ENCODE measurements at regions not wholly inside any gene's neighbourhood (a gene's known extent, or its start where the extent isn't known, plus 50 kb on each side); places are given as distances from the start of the nearest gene placed in this dataset.

- H3K4me3 ChIP-seq (ENCODE audit: low read depth, low read length): no peak overlapping the region
- no peak for DNase-seq (ENCODE audit: low read depth)
- TF ChIP-seq MYC (IDR thresholded peaks at IDR 0.05; ENCODE audit: low read depth, low read length): no peak
- TF ChIP-seq POLR2A (IDR thresholded peaks at IDR 0.05; ENCODE audit: extremely low read depth, insufficient read length): no peak
- no peak for TF ChIP-seq MAX (IDR thresholded peaks at IDR 0.05; ENCODE audit: low read depth, low read length)
- TF ChIP-seq, protein P1, sequence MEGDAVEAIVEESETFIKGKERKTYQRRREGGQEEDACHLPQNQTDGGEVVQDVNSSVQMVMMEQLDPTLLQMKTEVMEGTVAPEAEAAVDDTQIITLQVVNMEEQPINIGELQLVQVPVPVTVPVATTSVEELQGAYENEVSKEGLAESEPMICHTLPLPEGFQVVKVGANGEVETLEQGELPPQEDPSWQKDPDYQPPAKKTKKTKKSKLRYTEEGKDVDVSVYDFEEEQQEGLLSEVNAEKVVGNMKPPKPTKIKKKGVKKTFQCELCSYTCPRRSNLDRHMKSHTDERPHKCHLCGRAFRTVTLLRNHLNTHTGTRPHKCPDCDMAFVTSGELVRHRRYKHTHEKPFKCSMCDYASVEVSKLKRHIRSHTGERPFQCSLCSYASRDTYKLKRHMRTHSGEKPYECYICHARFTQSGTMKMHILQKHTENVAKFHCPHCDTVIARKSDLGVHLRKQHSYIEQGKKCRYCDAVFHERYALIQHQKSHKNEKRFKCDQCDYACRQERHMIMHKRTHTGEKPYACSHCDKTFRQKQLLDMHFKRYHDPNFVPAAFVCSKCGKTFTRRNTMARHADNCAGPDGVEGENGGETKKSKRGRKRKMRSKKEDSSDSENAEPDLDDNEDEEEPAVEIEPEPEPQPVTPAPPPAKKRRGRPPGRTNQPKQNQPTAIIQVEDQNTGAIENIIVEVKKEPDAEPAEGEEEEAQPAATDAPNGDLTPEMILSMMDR (IDR thresholded peaks at IDR 0.05; ENCODE audit: low read depth, low read length): no peak
Measured at GRCh38 chr5:26231316-26231715, 807.1 kb downstream of the CDH9 start.

DNA sequence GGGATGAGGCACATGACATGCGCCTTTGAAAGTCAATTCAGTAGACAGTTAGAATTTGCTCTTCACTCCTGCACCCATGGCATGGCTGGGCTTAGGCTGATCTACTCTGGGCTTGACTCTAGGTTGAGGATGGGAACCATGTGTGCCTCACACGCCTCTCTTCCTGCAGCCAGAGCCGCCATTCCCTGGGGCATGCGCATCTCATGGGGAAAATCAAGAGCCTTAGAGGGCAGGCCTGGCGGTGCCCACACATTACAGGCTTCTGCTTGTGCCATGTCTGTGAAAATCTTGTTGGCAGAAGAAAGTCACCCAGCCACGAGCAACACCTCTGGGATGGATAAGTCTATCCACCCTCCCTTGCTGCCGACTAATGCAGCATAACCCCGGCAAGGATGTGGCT lies 808.5 kb downstream of the CDH9 start:
- H3K4me3 ChIP-seq (ENCODE audit: low read depth, low read length): no peak overlapping the region
- TF ChIP-seq MAX (IDR thresholded peaks at IDR 0.05; ENCODE audit: low read depth, low read length) (no peak), MYC (IDR thresholded peaks at IDR 0.05; ENCODE audit: low read depth, low read length) (no peak), POLR2A (IDR thresholded peaks at IDR 0.05; ENCODE audit: extremely low read depth, insufficient read length) (no peak)
- TF ChIP-seq, protein P1 (IDR thresholded peaks at IDR 0.05; ENCODE audit: low read depth, low read length): no peak

GRCh38 chr5:26227245-26227644 lies 811.1 kb downstream of the CDH9 start:
- no peak for DNase-seq (ENCODE audit: low read depth)
- H3K4me3 ChIP-seq (ENCODE audit: low read depth, low read length): no peak overlapping the region
- no peak for TF ChIP-seq MYC (IDR thresholded peaks at IDR 0.05; ENCODE audit: low read depth, low read length)

More for the DNA sequence above, 808.5 kb downstream of the CDH9 start:
- no peak for DNase-seq (ENCODE audit: low read depth)

DNA sequence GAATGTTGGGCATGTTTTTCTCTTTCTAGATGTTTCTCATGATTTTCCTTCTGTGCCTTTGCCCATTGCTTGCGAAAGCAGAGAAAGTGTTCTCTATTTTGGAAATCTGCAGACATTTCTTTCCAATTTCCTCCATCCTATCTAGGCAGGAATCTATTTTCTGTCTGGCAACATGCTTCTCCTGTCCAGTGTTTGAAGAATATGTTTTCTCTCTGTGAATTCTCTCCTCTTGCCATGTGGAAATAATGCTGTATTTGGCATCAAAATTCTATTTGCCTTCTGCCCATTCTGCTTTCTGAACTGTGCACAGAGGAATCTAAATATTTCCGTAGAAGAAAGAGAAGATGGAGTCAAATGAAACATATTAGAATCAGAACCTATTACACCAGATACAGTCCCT lies 833.3 kb downstream of the CDH9 start:
- no peak for DNase-seq (ENCODE audit: low read depth)
- TF ChIP-seq MAX (IDR thresholded peaks at IDR 0.05; ENCODE audit: low read depth, low read length) (no peak), MYC (IDR thresholded peaks at IDR 0.05; ENCODE audit: low read depth, low read length) (no peak), POLR2A (IDR thresholded peaks at IDR 0.05; ENCODE audit: extremely low read depth, insufficient read length) (no peak)
- TF ChIP-seq, protein P1 (IDR thresholded peaks at IDR 0.05; ENCODE audit: low read depth, low read length): no peak
- H3K4me3 ChIP-seq (ENCODE audit: low read depth, low read length): no peak overlapping the region

GRCh38 chr5:26193626-26194025 lies 844.8 kb downstream of the CDH9 start:
- DNase-seq (ENCODE audit: low read depth): no peak
- TF ChIP-seq MAX (IDR thresholded peaks at IDR 0.05; ENCODE audit: low read depth, low read length) (no peak), POLR2A (IDR thresholded peaks at IDR 0.05; ENCODE audit: extremely low read depth, insufficient read length) (no peak), MYC (IDR thresholded peaks at IDR 0.05; ENCODE audit: low read depth, low read length) (no peak)
- TF ChIP-seq, protein P1 (IDR thresholded peaks at IDR 0.05; ENCODE audit: low read depth, low read length): no peak
- no peak overlapping the region for H3K4me3 ChIP-seq (ENCODE audit: low read depth, low read length)

- no peak overlapping the region for H3K4me3 ChIP-seq (ENCODE audit: low read depth, low read length)
- no peak for TF ChIP-seq MYC (IDR thresholded peaks at IDR 0.05; ENCODE audit: low read depth, low read length)
- TF ChIP-seq, protein P1 (IDR thresholded peaks at IDR 0.05; ENCODE audit: low read depth, low read length): no peak
- no peak for TF ChIP-seq POLR2A (IDR thresholded peaks at IDR 0.05; ENCODE audit: extremely low read depth, insufficient read length)
- DNase-seq (ENCODE audit: low read depth): no peak
Measured at GRCh38 chr5:26192486-26192885, 845.9 kb downstream of the CDH9 start.

Data from NB4 (cell line).